Aorta (tissue), 5 donors: ENCODE measurements at regions not wholly inside any gene's neighbourhood (a gene's known extent, or its start where the extent isn't known, plus 50 kb on each side); places are given as distances from the start of the nearest gene placed in this dataset.

ENCODE experiments used
- ATAC-seq: fragments of 200-7000 bp; cut with Tn5 transposase; one replicate; pipeline ENCODE4 v1.9.1; 2022; ENCODE audit warnings: moderate library complexity; ENCODE audit not compliant: low FRiP score
- DNase-seq, 2 donors: peaks; one replicate each; pipeline ENCODE4 v3.0.0-alpha.2; 2020
- H3K27ac ChIP-seq, 2 donors: one replicate each; pipeline ENCODE4 v1.5.1; 2013; ENCODE audit warnings: low read length in 2 of 2, mild to moderate bottlenecking in 2 of 2, moderate library complexity in 2 of 2, control low read depth in 1 of 2, inconsistent platforms in 1 of 2, low read depth in 1 of 2
- H3K27me3 ChIP-seq, 2 donors: one replicate each; pipeline ENCODE4 v1.6.1; 2013; ENCODE audit warnings: control low read depth in 1 of 2, low read length in 1 of 2, mild to moderate bottlenecking in 1 of 2, moderate library complexity in 1 of 2; ENCODE audit not compliant: insufficient read depth in 2 of 2, control insufficient read depth in 1 of 2
- H3K36me3 ChIP-seq, 2 donors: one replicate each; pipeline ENCODE4 v1.6.1; 2013; ENCODE audit warnings: control low read depth in 1 of 2, low read length in 1 of 2, mild to moderate bottlenecking in 1 of 2; ENCODE audit not compliant: insufficient read depth in 2 of 2, control insufficient read depth in 1 of 2
- H3K4me1 ChIP-seq, 2 donors: one replicate each; pipeline ENCODE4 v1.6.1; 2013; ENCODE audit warnings: low read length in 2 of 2, control low read depth in 1 of 2, mild to moderate bottlenecking in 1 of 2, moderate library complexity in 1 of 2; ENCODE audit not compliant: insufficient read depth in 2 of 2, control insufficient read depth in 1 of 2
- H3K4me3 ChIP-seq, 2 donors: one replicate each; pipeline ENCODE4 v1.5.1; 2013; ENCODE audit warnings: low read length in 2 of 2, control low read depth in 1 of 2, mild to moderate bottlenecking in 1 of 2
- H3K9me3 ChIP-seq: one replicate; pipeline ENCODE4 v1.6.1; 2013; ENCODE audit warnings: mild to moderate bottlenecking, low read length; ENCODE audit not compliant: control insufficient read depth
- WGBS, 2 donors: extraction: QIAGEN DNeasy Blood & Tissue Kit; methylation state at CpG; one replicate each; pipeline ENCODE4 v1.1.7; 2013; 5-methylcytosine and 5-hydroxymethylcytosine counted together
- intact Hi-C, 2 donors: fragments of 100-400 bp; cut with DNase I; formaldehyde crosslinking; loops; one replicate each; pipeline versions ENCODE4 v1.14.2 to v1.15.0; 2022
- donor health status: healthy with polysubstance abuse.
- donor health status: Bipolar disorder and iron deficiency.
- donor health status: DM: no; HTN: no; CAD: no.
- donor health status: DM: no; HTN: no; CAD: no.
- donor health status: DM: yes; HTN: yes; CAD: no.

DNA sequence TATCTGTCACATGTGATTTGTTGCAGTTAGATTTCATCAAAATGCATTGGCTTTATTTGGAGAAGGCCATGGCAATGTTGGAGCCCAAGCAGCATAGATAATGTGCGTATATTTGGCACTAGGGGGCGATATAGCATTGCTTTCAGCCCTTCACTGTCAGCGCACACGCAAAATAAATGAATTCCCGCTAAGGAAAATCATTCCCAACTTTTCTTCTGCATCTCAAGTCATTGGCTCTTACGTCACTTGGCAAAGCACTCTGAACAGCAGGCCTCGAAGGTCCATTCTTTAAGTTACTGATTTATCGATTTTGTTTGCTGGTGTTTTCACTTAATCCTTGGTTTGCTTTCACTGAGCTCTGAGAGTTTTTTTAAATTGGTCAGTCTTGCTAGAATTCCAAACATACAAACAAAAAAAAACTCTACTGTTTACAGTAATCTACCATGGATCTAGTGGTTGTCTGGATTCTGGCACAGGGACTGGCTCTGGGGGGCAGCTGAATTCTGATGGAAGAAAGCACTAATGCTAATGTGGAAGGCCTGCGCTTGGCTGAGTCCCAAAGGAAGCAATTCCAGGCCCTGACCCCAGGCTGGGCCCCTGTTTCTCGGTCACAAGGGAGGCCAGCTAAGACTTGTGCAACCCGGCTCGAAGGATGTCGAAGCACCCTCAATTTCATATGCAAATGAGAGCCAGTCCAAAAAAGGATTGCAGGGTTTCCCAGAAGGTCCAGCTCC lies 97.7 kb upstream of the IPO5 start:
- Histone ChIP-seq H3K4me3 (no peak overlapping the region), H3K4me1 (no peaks in the 10 kb centered on the region), H3K27me3 (no peaks in the 10 kb centered on the region), H3K9me3 (no peaks in the 10 kb centered on the region), H3K36me3 (no peaks in the 10 kb centered on the region), H3K27ac (no peak overlapping the region)
- peak; percentile 86 for ATAC-seq
- peak; percentile 55 to 77 for DNase-seq
- WGBS, 2 donors, result 30 to 32% methylated on average over 13 of the region's 13 CpGs
- intact Hi-C loops, result loop anchor here in 1 of 2 donors (10.0 kb wide), 4 partner anchors 149 to 989 kb away; no protein-coding TSS in a partner anchor

- no peak overlapping the region for H3K27ac ChIP-seq
- intact Hi-C loops, result loop anchor here in 1 of 2 donors (10.0 kb wide), 4 partner anchors 149 to 989 kb away; no protein-coding TSS in a partner anchor
- H3K4me1 ChIP-seq, result no peaks in the 10 kb centered on the region
- no peaks in the 10 kb centered on the region for H3K27me3 ChIP-seq
- ATAC-seq (peak; percentile 3), DNase-seq (no peak)
- no peaks in the 10 kb centered on the region for H3K36me3 ChIP-seq
- 93 to 95% methylated on average over 4 of the region's 4 CpGs for WGBS, 2 donors
- H3K9me3 ChIP-seq, result no peaks in the 10 kb centered on the region
- no peak overlapping the region for H3K4me3 ChIP-seq
Measured at GRCh38 chr13:97856304-97856675, 97.2 kb upstream of the IPO5 start.

DNA sequence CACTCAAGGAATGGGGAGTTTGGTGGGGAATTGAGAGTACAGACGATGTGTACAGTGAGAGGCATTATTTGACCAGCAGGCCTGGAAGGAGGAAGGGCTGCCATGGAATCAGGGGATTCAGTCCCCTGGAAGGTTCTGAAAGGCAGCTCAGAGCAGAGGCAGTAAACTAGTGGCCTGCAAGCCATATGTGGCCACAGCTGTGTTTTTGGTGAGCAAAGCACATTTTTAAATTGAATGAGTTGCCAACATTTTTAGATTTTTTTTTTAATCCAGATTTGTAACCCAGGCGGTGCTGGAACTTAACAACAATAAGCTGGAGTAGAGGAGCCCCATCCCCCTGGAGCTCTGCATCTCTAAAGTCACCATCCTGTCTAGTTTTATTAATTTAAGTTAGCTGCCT lies 95.3 kb upstream of the IPO5 start:
- H3K4me1 ChIP-seq, result no peaks in the 10 kb centered on the region
- DNase-seq, result no peak
- no peak overlapping the region for H3K4me3 ChIP-seq
- no peak for ATAC-seq
- no peaks in the 10 kb centered on the region for H3K36me3 ChIP-seq
- WGBS, 2 donors, result 76 to 85% methylated on average over 2 of the region's 2 CpGs
- intact Hi-C loops, result loop anchor here in 1 of 2 donors (10.0 kb wide), 4 partner anchors 147 to 987 kb away; no protein-coding TSS in a partner anchor
- no peaks in the 10 kb centered on the region for H3K27me3 ChIP-seq
- H3K9me3 ChIP-seq, result no peaks in the 10 kb centered on the region
- no peak overlapping the region for H3K27ac ChIP-seq

GRCh38 chr13:97866346-97866745 lies 87.1 kb upstream of the IPO5 start:
- 88 to 91% methylated on average over 4 of the region's 4 CpGs for WGBS, 2 donors

DNA sequence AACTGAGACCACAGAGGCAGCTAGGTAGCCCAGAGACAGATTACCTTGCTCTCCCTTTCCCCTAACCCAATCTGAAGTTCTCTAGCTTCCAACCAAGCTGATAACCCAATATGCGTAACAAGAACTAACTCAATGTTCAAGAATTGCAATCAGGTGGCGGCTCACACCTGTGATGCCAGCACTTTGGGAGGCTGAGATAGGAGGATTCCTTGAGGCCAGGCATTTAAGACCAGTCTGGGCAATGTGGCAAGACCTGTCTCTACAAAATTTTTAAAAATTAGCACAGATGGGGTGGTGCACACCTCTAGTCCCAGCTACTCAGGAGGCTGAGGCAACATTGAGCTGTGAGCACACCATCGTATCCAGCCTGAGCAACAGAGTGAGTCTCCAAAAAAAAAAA lies 86.7 kb upstream of the IPO5 start:
- no peaks in the 10 kb centered on the region for H3K36me3 ChIP-seq
- peaks cover 6% of the 10 kb centered on the region for H3K9me3 ChIP-seq
- WGBS, 2 donors, result 79% methylated on average over 3 of the region's 3 CpGs
- intact Hi-C loops, result no loop called here
- DNase-seq, result no peak
- ATAC-seq, result no peak
- H3K4me3 ChIP-seq, result no peak overlapping the region
- H3K4me1 ChIP-seq, result no peaks in the 10 kb centered on the region
- H3K27ac ChIP-seq, result no peak overlapping the region
- no peaks in the 10 kb centered on the region for H3K27me3 ChIP-seq

More at GRCh38 chr13:97866346-97866745, 87.1 kb upstream of the IPO5 start:
- Histone ChIP-seq H3K27me3 (no peaks in the 10 kb centered on the region), H3K9me3 (peaks cover 6% of the 10 kb centered on the region), H3K27ac (no peak overlapping the region), H3K36me3 (no peaks in the 10 kb centered on the region), H3K4me1 (no peaks in the 10 kb centered on the region), H3K4me3 (no peak overlapping the region)
- DNase-seq, result no peak
- intact Hi-C loops, result no loop called here
- ATAC-seq, result no peak

GRCh38 chr13:97873398-97873797 lies 80.1 kb upstream of the IPO5 start:
- ATAC-seq, result no peak
- Histone ChIP-seq H3K36me3 (no peaks in the 10 kb centered on the region), H3K9me3 (no peaks in the 10 kb centered on the region), H3K27me3 (peaks cover 0 to 2% of the 10 kb centered on the region in 2 donors), H3K4me3 (no peak overlapping the region), H3K4me1 (no peaks in the 10 kb centered on the region), H3K27ac (no peak overlapping the region)
- no peak for DNase-seq
- WGBS, 2 donors, result 75 to 77% methylated on average over 1 of the region's 1 CpG
- intact Hi-C loops, result no loop called here

DNA sequence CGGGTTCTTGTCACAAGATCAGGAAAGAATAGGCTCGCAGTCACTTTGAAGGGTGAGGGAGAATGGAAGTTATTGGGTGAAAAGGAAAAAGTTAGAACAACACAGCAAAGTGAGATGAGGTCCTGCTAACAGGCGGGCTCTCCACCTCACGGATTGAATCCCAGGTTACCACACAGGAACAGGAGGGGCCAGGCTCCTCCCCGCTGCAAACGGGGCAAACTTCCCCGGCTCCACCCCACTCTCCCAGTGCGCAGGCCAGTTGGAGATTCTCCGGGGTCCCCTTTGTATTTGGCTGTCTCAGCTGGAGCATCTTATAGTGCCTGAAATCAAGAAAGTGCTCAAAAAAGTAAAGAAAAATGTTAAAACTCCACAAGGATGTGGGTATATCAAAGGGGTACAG lies 78.3 kb upstream of the IPO5 start:
- Histone ChIP-seq H3K27ac (no peak overlapping the region), H3K36me3 (no peaks in the 10 kb centered on the region), H3K4me1 (no peaks in the 10 kb centered on the region), H3K4me3 (no peak overlapping the region), H3K27me3 (peaks cover 0 to 2% of the 10 kb centered on the region in 2 donors), H3K9me3 (no peaks in the 10 kb centered on the region)
- intact Hi-C loops, result no loop called here
- ATAC-seq (no peak), DNase-seq (no peak)
- WGBS, 2 donors, result 76% methylated on average over 9 of the region's 9 CpGs

- no peak overlapping the region for H3K4me3 ChIP-seq
- peaks cover 0 to 2% of the 10 kb centered on the region in 2 donors for H3K27me3 ChIP-seq
- 82 to 84% methylated on average over 7 of the region's 7 CpGs for WGBS, 2 donors
- DNase-seq (no peak), ATAC-seq (no peak)
- intact Hi-C loops, result no loop called here
- no peaks in the 10 kb centered on the region for H3K4me1 ChIP-seq
- no peaks in the 10 kb centered on the region for H3K36me3 ChIP-seq
- no peak overlapping the region for H3K27ac ChIP-seq
- no peaks in the 10 kb centered on the region for H3K9me3 ChIP-seq
Measured at GRCh38 chr13:97875911-97876310, 77.6 kb upstream of the IPO5 start.
